IMR-90 (cell line): ENCODE measurements at regions not wholly inside any gene's neighbourhood (a gene's known extent, or its start where the extent isn't known, plus 50 kb on each side); places are given as distances from the start of the nearest gene placed in this dataset.

Experiments used
- ATAC-seq: fragments of 200-7000 bp; cut with Tn5 transposase; 2 replicates; pipeline ENCODE4 v1.9.1; 2020; ENCODE audit warnings: low read depth, mild to moderate bottlenecking, moderate library complexity
- BruUV-seq: library from RNA; stranded (reverse); fragments of 400-500 nt; replicated peaks from 2 replicates; lab custom pipeline; 2021; lab: Mats Ljungman, UMichigan
- CTCF ChIA-PET: fragments of 300-600 bp; formaldehyde crosslinking; extraction: SDS; loops from one replicate; lab custom pipeline; 2021; ENCODE audit warnings: antibody characterized with exemption; lab: Yijun Ruan, JAX
- POLR2A ChIA-PET: fragments of 300-600 bp; sonication (Branson Sonifier 250); formaldehyde crosslinking; loops from one replicate; lab custom pipeline; 2022; ENCODE audit warnings: antibody characterized with exemption; ENCODE audit not compliant: unreplicated experiment; lab: Charles Lee
- DNase-seq: peaks from one replicate; pipeline ENCODE4 v3.0.0; 2013
- H2AFZ ChIP-seq: replicated peaks from 2 replicates; pipeline ENCODE3; 2013; ENCODE audit warnings: low read length, mild to moderate bottlenecking; ENCODE audit not compliant: poor library complexity
- H2AK5ac ChIP-seq: 2 replicates; pipeline ENCODE4 v1.6.1; 2013; ENCODE audit warnings: low read depth, low read length, inconsistent platforms
- H2AK9ac ChIP-seq: replicated peaks from 2 replicates; pipeline ENCODE3; 2013; ENCODE audit warnings: mild to moderate bottlenecking, low read depth, low read length, moderate library complexity; ENCODE audit not compliant: poor library complexity
- H2BK120ac ChIP-seq: 2 replicates; pipeline ENCODE4 v1.6.1; 2013; ENCODE audit warnings: low read depth, low read length, inconsistent platforms
- H2BK15ac ChIP-seq: 3 replicates; pipeline ENCODE4 v1.6.1; 2013; ENCODE audit warnings: low read depth, low read length, inconsistent platforms
- H2BK20ac ChIP-seq: 2 replicates; pipeline ENCODE4 v1.6.1; 2013; ENCODE audit warnings: low read depth, mild to moderate bottlenecking, inconsistent platforms, low read length, moderate library complexity
- H2BK5ac ChIP-seq: 2 replicates; pipeline ENCODE4 v1.6.1; 2013; ENCODE audit warnings: mild to moderate bottlenecking, low read depth, low read length, inconsistent platforms; ENCODE audit not compliant: poor library complexity, severe bottlenecking
- H3K14ac ChIP-seq: replicated peaks from 2 replicates; pipeline ENCODE4 v1.6.1; 2013; ENCODE audit warnings: low read depth, low read length, inconsistent platforms
- H3K18ac ChIP-seq: 2 replicates; pipeline ENCODE4 v1.6.1; 2013; ENCODE audit warnings: low read depth, low read length, control low read depth
- H3K23ac ChIP-seq: 2 replicates; pipeline ENCODE4 v1.6.1; 2013; ENCODE audit warnings: low read depth, low read length, inconsistent platforms
- H3K27ac ChIP-seq: 2 replicates; pipeline ENCODE4 v1.5.1; 2013; ENCODE audit warnings: mild to moderate bottlenecking, control low read depth, low read length; ENCODE audit not compliant: insufficient read depth
- H3K27me3 ChIP-seq: 2 replicates; pipeline ENCODE4 v1.6.1; 2013; ENCODE audit warnings: low read length; ENCODE audit not compliant: control insufficient read depth, insufficient read depth
- H3K36me3 ChIP-seq: 2 replicates; pipeline ENCODE4 v1.6.1; 2013; ENCODE audit warnings: low read length, mixed read lengths; ENCODE audit not compliant: control insufficient read depth, insufficient read depth
- H3K4ac ChIP-seq: 2 replicates; pipeline ENCODE4 v1.6.1; 2013; ENCODE audit warnings: low read depth, low read length, inconsistent platforms
- H3K4me1 ChIP-seq: 2 replicates; pipeline ENCODE4 v1.6.1; 2013; ENCODE audit warnings: low read length, mixed read lengths; ENCODE audit not compliant: control insufficient read depth, insufficient read depth
- H3K4me2 ChIP-seq: 2 replicates; pipeline ENCODE4 v1.6.1; 2013; ENCODE audit warnings: low read depth, mild to moderate bottlenecking, control low read depth, low read length, moderate library complexity
- H3K4me3 ChIP-seq: 2 replicates; pipeline ENCODE4 v1.5.1; 2013; ENCODE audit warnings: low read depth, mild to moderate bottlenecking, control low read depth, low read length, moderate library complexity; ENCODE audit not compliant: insufficient read depth
- H3K56ac ChIP-seq: 2 replicates; pipeline ENCODE4 v1.6.1; 2013; ENCODE audit warnings: low read length, inconsistent platforms; ENCODE audit not compliant: insufficient read depth; ENCODE audit errors: extremely low read depth
- H3K79me1 ChIP-seq, 2 experiments: 2 replicates each; pipeline ENCODE4 v1.6.1; 2013; ENCODE audit warnings: low read length in 2 of 2, inconsistent platforms in 1 of 2, low read depth in 1 of 2
- H3K9ac ChIP-seq: 2 replicates; pipeline ENCODE4 v1.6.1; 2013; ENCODE audit warnings: low read depth, low read length, control low read depth
- H3K9me1 ChIP-seq: 2 replicates; pipeline ENCODE4 v1.6.1; 2013; ENCODE audit warnings: low read length, inconsistent platforms; ENCODE audit not compliant: insufficient read depth
- H3K9me3 ChIP-seq: 2 replicates; pipeline ENCODE4 v1.6.1; 2013; ENCODE audit warnings: low read length; ENCODE audit not compliant: control insufficient read depth, insufficient read depth
- H4K20me1 ChIP-seq: 2 replicates; pipeline ENCODE4 v1.6.1; 2013; ENCODE audit warnings: low read length, inconsistent platforms; ENCODE audit not compliant: insufficient read depth
- H4K5ac ChIP-seq: 2 replicates; pipeline ENCODE4 v1.6.1; 2013; ENCODE audit warnings: mild to moderate bottlenecking, low read depth, low read length, control low read depth
- H4K8ac ChIP-seq, 2 experiments: 2 replicates each; pipeline ENCODE4 v1.6.1; 2013; ENCODE audit warnings: low read depth in 2 of 2, low read length in 2 of 2, control low read depth in 1 of 2, inconsistent platforms in 1 of 2
- H4K91ac ChIP-seq: 2 replicates; pipeline ENCODE4 v1.6.1; 2013; ENCODE audit warnings: low read depth, low read length, inconsistent platforms; ENCODE audit not compliant: insufficient read depth
- BHLHE40 ChIP-seq: fragments of 150-350 bp; IDR thresholded peaks from 2 replicates; pipeline ENCODE4 v1.6.1; 2016; ENCODE audit warnings: mild to moderate bottlenecking, low read depth, low read length
- CEBPB ChIP-seq: IDR thresholded peaks from 2 replicates; pipeline ENCODE4 v1.6.1; 2012; ENCODE audit warnings: low read depth, low read length, improper control_type of control experiment
- CHD1 ChIP-seq: IDR thresholded peaks from 2 replicates; pipeline ENCODE4 v1.6.1; 2012; ENCODE audit warnings: low read depth, low read length, improper control_type of control experiment
- FOS ChIP-seq: fragments of 150-350 bp; IDR thresholded peaks from 2 replicates; pipeline ENCODE4 v1.6.1; 2016; ENCODE audit warnings: low read depth, low read length
- MAFK ChIP-seq: IDR thresholded peaks from 2 replicates; pipeline ENCODE4 v1.6.1; 2012; ENCODE audit warnings: low read depth, low read length, improper control_type of control experiment
- MAZ ChIP-seq: IDR thresholded peaks from 2 replicates; pipeline ENCODE4 v1.6.1; 2012; ENCODE audit warnings: low read depth, mild to moderate bottlenecking, low read length, improper control_type of control experiment, moderate library complexity, borderline replicate concordance
- MXI1 ChIP-seq: IDR thresholded peaks from 2 replicates; pipeline ENCODE4 v1.6.1; 2012; ENCODE audit warnings: low read depth, mild to moderate bottlenecking, low read length, moderate library complexity, borderline replicate concordance
- NFE2L2 ChIP-seq: fragments of 150-350 bp; IDR thresholded peaks from 2 replicates; pipeline ENCODE4 v1.6.1; 2016; ENCODE audit warnings: low read depth, mild to moderate bottlenecking, low read length
- POLR2A ChIP-seq: IDR thresholded peaks from 2 replicates; pipeline ENCODE4 v1.6.1; 2012; ENCODE audit warnings: mild to moderate bottlenecking, low read depth, low read length
- RAD21 ChIP-seq: IDR thresholded peaks from 2 replicates; pipeline ENCODE4 v1.6.1; 2012; ENCODE audit warnings: low read length, improper control_type of control experiment
- RCOR1 ChIP-seq: IDR thresholded peaks from 2 replicates; pipeline ENCODE4 v1.6.1; 2012; ENCODE audit warnings: mild to moderate bottlenecking, low read length, improper control_type of control experiment; ENCODE audit not compliant: insufficient replicate concordance
- RFX5 ChIP-seq: IDR thresholded peaks from 2 replicates; pipeline ENCODE4 v1.8.0; 2012; ENCODE audit warnings: low read depth, mild to moderate bottlenecking, low read length, moderate library complexity
- SMC3 ChIP-seq: fragments of 150-350 bp; IDR thresholded peaks from 2 replicates; pipeline ENCODE4 v1.6.1; 2016; ENCODE audit warnings: low read depth, mild to moderate bottlenecking, antibody characterized with exemption, low read length, moderate library complexity
- WGBS, 2 experiments: methylation state at CpG; one replicate each; pipeline versions ENCODE4 v1.1.5 to v1.1.7; 2013; ENCODE audit warnings: missing lambda C conversion rate in 2 of 2; ENCODE audit not compliant: insufficient read length in 1 of 2; ENCODE audit errors: extremely low coverage in 2 of 2; 5-methylcytosine and 5-hydroxymethylcytosine counted together
- dilution Hi-C: fragments of 300-500 bp; cut with HindIII; formaldehyde crosslinking; loops from one replicate; pipeline ENCODE4 v1.14.3; 2018; ENCODE audit warnings: low sequenced_read_pairs; ENCODE audit not compliant: unreplicated experiment
- in situ Hi-C: fragments of 300-500 bp; cut with MboI; formaldehyde crosslinking; loops from 3 replicates; pipeline ENCODE4 v1.14.3; 2019; ENCODE audit warnings: low sequenced_read_pairs, inconsistent platforms, mixed read lengths
- intact Hi-C: fragments of 100-400 bp; cut with micrococcal nuclease; formaldehyde crosslinking; loops from 2 replicates; pipeline ENCODE4 v1.10.0; 2022
- TF ChIP-seq, protein P1 (sequence below): fragments of 150-350 bp; IDR thresholded peaks from 2 replicates; pipeline ENCODE4 v1.6.1; 2017; ENCODE audit warnings: mild to moderate bottlenecking, antibody characterized with exemption, low read length, low read depth
- TF ChIP-seq, protein P2 (sequence below): conservative IDR thresholded peaks from 2 replicates; pipeline ENCODE4 v1.5.1; 2012; ENCODE audit warnings: mild to moderate bottlenecking, low read depth, low read length, improper control_type of control experiment
- TF ChIP-seq, protein P3 (sequence below): fragments of 150-350 bp; IDR thresholded peaks from 2 replicates; pipeline ENCODE4 v1.6.1; 2016; ENCODE audit warnings: low read depth, mild to moderate bottlenecking, low read length, moderate library complexity, borderline replicate concordance

DNA sequence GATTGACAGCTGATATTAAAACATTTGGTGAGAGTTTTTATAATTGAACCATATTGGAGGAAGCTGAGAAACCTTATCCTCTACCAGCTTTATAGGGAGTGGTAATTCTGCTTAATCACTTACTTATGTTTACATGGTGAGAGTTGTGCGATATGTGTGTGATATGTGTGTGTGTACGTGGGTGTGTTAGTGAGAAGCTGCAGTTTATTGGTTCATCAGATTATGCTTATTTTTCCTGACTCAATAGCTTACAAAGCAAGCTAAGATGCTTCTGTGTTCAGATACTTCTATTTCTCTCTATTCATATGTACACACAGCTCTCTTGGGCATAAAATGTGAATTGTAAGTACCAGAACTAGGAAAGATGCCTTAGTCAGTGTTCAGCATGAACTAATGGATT lies 343.7 kb downstream of the GRIA2 start:
- no peak for TF ChIP-seq POLR2A
- no peak for TF ChIP-seq RAD21
- TF ChIP-seq, protein P1, sequence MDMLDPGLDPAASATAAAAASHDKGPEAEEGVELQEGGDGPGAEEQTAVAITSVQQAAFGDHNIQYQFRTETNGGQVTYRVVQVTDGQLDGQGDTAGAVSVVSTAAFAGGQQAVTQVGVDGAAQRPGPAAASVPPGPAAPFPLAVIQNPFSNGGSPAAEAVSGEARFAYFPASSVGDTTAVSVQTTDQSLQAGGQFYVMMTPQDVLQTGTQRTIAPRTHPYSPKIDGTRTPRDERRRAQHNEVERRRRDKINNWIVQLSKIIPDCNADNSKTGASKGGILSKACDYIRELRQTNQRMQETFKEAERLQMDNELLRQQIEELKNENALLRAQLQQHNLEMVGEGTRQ: no peak
- TF ChIP-seq CEBPB: no peak
- TF ChIP-seq RFX5: no peak
- TF ChIP-seq, protein P2, sequence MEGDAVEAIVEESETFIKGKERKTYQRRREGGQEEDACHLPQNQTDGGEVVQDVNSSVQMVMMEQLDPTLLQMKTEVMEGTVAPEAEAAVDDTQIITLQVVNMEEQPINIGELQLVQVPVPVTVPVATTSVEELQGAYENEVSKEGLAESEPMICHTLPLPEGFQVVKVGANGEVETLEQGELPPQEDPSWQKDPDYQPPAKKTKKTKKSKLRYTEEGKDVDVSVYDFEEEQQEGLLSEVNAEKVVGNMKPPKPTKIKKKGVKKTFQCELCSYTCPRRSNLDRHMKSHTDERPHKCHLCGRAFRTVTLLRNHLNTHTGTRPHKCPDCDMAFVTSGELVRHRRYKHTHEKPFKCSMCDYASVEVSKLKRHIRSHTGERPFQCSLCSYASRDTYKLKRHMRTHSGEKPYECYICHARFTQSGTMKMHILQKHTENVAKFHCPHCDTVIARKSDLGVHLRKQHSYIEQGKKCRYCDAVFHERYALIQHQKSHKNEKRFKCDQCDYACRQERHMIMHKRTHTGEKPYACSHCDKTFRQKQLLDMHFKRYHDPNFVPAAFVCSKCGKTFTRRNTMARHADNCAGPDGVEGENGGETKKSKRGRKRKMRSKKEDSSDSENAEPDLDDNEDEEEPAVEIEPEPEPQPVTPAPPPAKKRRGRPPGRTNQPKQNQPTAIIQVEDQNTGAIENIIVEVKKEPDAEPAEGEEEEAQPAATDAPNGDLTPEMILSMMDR: no peak
- no peak for TF ChIP-seq BHLHE40
- TF ChIP-seq FOS: no peak
- TF ChIP-seq, protein P3, sequence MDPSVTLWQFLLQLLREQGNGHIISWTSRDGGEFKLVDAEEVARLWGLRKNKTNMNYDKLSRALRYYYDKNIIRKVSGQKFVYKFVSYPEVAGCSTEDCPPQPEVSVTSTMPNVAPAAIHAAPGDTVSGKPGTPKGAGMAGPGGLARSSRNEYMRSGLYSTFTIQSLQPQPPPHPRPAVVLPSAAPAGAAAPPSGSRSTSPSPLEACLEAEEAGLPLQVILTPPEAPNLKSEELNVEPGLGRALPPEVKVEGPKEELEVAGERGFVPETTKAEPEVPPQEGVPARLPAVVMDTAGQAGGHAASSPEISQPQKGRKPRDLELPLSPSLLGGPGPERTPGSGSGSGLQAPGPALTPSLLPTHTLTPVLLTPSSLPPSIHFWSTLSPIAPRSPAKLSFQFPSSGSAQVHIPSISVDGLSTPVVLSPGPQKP: no peak
- TF ChIP-seq NFE2L2: no peak
- TF ChIP-seq MAFK: no peak
- TF ChIP-seq MXI1: no peak
- no peak for TF ChIP-seq CHD1
- no peak for TF ChIP-seq RCOR1
- no peak for TF ChIP-seq MAZ
- no peak for TF ChIP-seq SMC3
- no peak overlapping the region for H4K5ac ChIP-seq
- no peaks in the 10 kb centered on the region for H3K79me1 ChIP-seq
- H2BK20ac ChIP-seq: no peak overlapping the region
- H2BK120ac ChIP-seq: no peak overlapping the region
- ChIA-PET CTCF (no interaction called here), POLR2A (no interaction called here)
- no peak overlapping the region for H3K18ac ChIP-seq
- WGBS, 2 experiments: no CpG with 5 or more reads among the region's 2 CpGs
- H3K4me1 ChIP-seq: no peaks in the 10 kb centered on the region
- H4K20me1 ChIP-seq: no peaks in the 10 kb centered on the region
- no TSS peak for BruUV-seq
- no peak overlapping the region for H3K56ac ChIP-seq
- H3K9me3 ChIP-seq: no peaks in the 10 kb centered on the region
- in situ Hi-C loops: no loop called here
- DNase-seq: no peak
- H3K9me1 ChIP-seq: no peaks in the 10 kb centered on the region
- H3K9ac ChIP-seq: no peak overlapping the region
- H3K27me3 ChIP-seq: no peaks in the 10 kb centered on the region
- no peak overlapping the region for H3K4me2 ChIP-seq
- H3K36me3 ChIP-seq: no peaks in the 10 kb centered on the region
- dilution Hi-C loops: no loop called here
- no peak overlapping the region for H2BK5ac ChIP-seq
- H2AK5ac ChIP-seq: no peak overlapping the region
- no peak overlapping the region for H3K4ac ChIP-seq
- H3K27ac ChIP-seq: no peak overlapping the region
- no peak overlapping the region for H3K23ac ChIP-seq
- no peak for ATAC-seq
- no peak overlapping the region for H4K8ac ChIP-seq
- no peak overlapping the region for H2AFZ ChIP-seq
- no peak overlapping the region for H3K4me3 ChIP-seq
- intact Hi-C loops: no loop called here
- H2BK15ac ChIP-seq: no peak overlapping the region
- no peak overlapping the region for H3K14ac ChIP-seq
- H2AK9ac ChIP-seq: no peak overlapping the region
- no peak overlapping the region for H4K91ac ChIP-seq
